SU-DHL-6 (cell line): ENCODE measurements at regions not wholly inside any gene's neighbourhood (a gene's known extent, or its start where the extent isn't known, plus 50 kb on each side); places are given as distances from the start of the nearest gene placed in this dataset.
"Not testable (repeated sequence)": the region's sequence is repeated elsewhere in the genome, so short reads cannot be mapped to it uniquely, and the experiment has no call there.

Source experiments
- H2AFZ ChIP-seq: fragments of 200-600 bp; sonication (generic); 2 replicates; pipeline ENCODE4 v1.6.1; 2014; ENCODE audit warnings: low read depth, mild to moderate bottlenecking, moderate library complexity, mixed read lengths, antibody characterized with exemption, low read length; ENCODE audit not compliant: severe bottlenecking
- H3F3A ChIP-seq: fragments of 200-600 bp; shearing (Covaris generic); 2 replicates; pipeline ENCODE4 v1.6.0; 2016; ENCODE audit warnings: antibody characterized with exemption, mild to moderate bottlenecking; ENCODE audit not compliant: insufficient read depth
- H3K27ac ChIP-seq: fragments of 200-600 bp; sonication (generic); 2 replicates; pipeline ENCODE4 v1.5.1; 2016; ENCODE audit warnings: low read depth, mild to moderate bottlenecking, low read length, moderate library complexity, mixed read lengths
- H3K27me3 ChIP-seq: fragments of 200-600 bp; sonication (generic), shearing (Covaris generic); 2 replicates; pipeline ENCODE4 v1.6.0; 2014; ENCODE audit warnings: mild to moderate bottlenecking, low read length
- H3K36me3 ChIP-seq: fragments of 200-600 bp; sonication (generic); 2 replicates; pipeline ENCODE4 v1.6.1; 2014; ENCODE audit warnings: mild to moderate bottlenecking, low read length, mixed read lengths
- H3K4me2 ChIP-seq: fragments of 300-600, 200-600 bp; shearing (Covaris generic), sonication (generic); 2 replicates; pipeline ENCODE4 v1.6.0; 2014; ENCODE audit warnings: low read length, low read depth, mild to moderate bottlenecking; ENCODE audit not compliant: poor library complexity, severe bottlenecking
- H3K4me3 ChIP-seq: fragments of 200-600 bp; sonication (generic); 2 replicates; pipeline ENCODE4 v1.5.1; 2014; ENCODE audit warnings: antibody characterized with exemption, low read length, mild to moderate bottlenecking, mixed read lengths; ENCODE audit not compliant: insufficient read depth, poor library complexity, severe bottlenecking
- H3K79me2 ChIP-seq: fragments of 200-600 bp; sonication (generic); 2 replicates; pipeline ENCODE4 v1.6.1; 2014; ENCODE audit warnings: mild to moderate bottlenecking, low read length, moderate library complexity; ENCODE audit not compliant: insufficient read depth
- H3K9ac ChIP-seq: fragments of 200-600 bp; sonication (generic); 2 replicates; pipeline ENCODE4 v1.7.0; 2014; ENCODE audit warnings: mild to moderate bottlenecking, low read length
- H3K9me2 ChIP-seq: fragments of 200-600 bp; sonication (generic); replicated peaks from 2 replicates; pipeline ENCODE4 v1.6.1; 2014; ENCODE audit warnings: low read length; ENCODE audit not compliant: insufficient read depth
- H3K9me3 ChIP-seq: fragments of 200-600 bp; sonication (generic); 2 replicates; pipeline ENCODE4 v1.6.1; 2014; ENCODE audit warnings: low read length, mixed read lengths; ENCODE audit not compliant: insufficient read depth
- H4K20me1 ChIP-seq: fragments of 200-600 bp; sonication (generic); 2 replicates; pipeline ENCODE4 v1.6.1; 2014; ENCODE audit warnings: low read depth, mild to moderate bottlenecking, antibody characterized with exemption, low read length, moderate library complexity, mixed read lengths
- CTCF ChIP-seq: fragments of 200-600 bp; sonication (generic); IDR thresholded peaks from one replicate; pipeline ENCODE4 v1.5.1; 2017; ENCODE audit warnings: antibody characterized with exemption, mild to moderate bottlenecking, low read length, moderate library complexity; ENCODE audit not compliant: insufficient read depth, poor library complexity, severe bottlenecking
- EZH2phosphoT487 ChIP-seq: fragments of 200-600 bp; sonication (generic), shearing (Covaris generic); conservative IDR thresholded peaks from 2 replicates; pipeline ENCODE4 v1.6.1; 2018; ENCODE audit warnings: mild to moderate bottlenecking, antibody characterized with exemption, low read length, moderate library complexity, mixed read lengths

- no peak overlapping the region for H3K4me3 ChIP-seq
- H3K36me3 ChIP-seq: no peaks in the 10 kb centered on the region
These were observed 283.5 kb upstream of the ZNF804A start for GRCh38 chr2:184314829-184315228.

GRCh38 chr2:184316921-184317320 is 281.4 kb upstream of the ZNF804A start:
- H3K9me2 ChIP-seq: no peaks in the 10 kb centered on the region
- no peaks in the 10 kb centered on the region for H3K9me3 ChIP-seq
- H3K36me3 ChIP-seq: no peaks in the 10 kb centered on the region
- H3K27me3 ChIP-seq: no peaks in the 10 kb centered on the region
- no peak overlapping the region for H3K27ac ChIP-seq
- H3K4me2 ChIP-seq: no peak overlapping the region
- H4K20me1 ChIP-seq: no peaks in the 10 kb centered on the region
- no peak overlapping the region for H2AFZ ChIP-seq
- H3K4me3 ChIP-seq: no peak overlapping the region
- H3K79me2 ChIP-seq: no peaks in the 10 kb centered on the region
- H3K9ac ChIP-seq: no peak overlapping the region
- no peak for TF ChIP-seq EZH2phosphoT487
- TF ChIP-seq CTCF: no peak
- no peaks in the 10 kb centered on the region for H3F3A ChIP-seq

More at GRCh38 chr2:184314829-184315228, 283.5 kb upstream of the ZNF804A start:
- Histone ChIP-seq H3K4me2 (no peak overlapping the region), H3K9ac (no peak overlapping the region), H2AFZ (no peak overlapping the region), H3K27ac (no peak overlapping the region), H3K9me3 (no peaks in the 10 kb centered on the region), H3K27me3 (no peaks in the 10 kb centered on the region), H3K79me2 (no peaks in the 10 kb centered on the region), H4K20me1 (no peaks in the 10 kb centered on the region), H3K9me2 (no peaks in the 10 kb centered on the region), H3F3A (no peaks in the 10 kb centered on the region)
- no peak for TF ChIP-seq EZH2phosphoT487
- no peak for TF ChIP-seq CTCF

- no peak overlapping the region for H3K27ac ChIP-seq
- H4K20me1 ChIP-seq: no peaks in the 10 kb centered on the region
- H3K9me3 ChIP-seq: no peaks in the 10 kb centered on the region
- no peaks in the 10 kb centered on the region for H3K36me3 ChIP-seq
- TF ChIP-seq EZH2phosphoT487 (no peak), CTCF (no peak)
- no peak overlapping the region for H3K9ac ChIP-seq
- no peaks in the 10 kb centered on the region for H3K79me2 ChIP-seq
- H3F3A ChIP-seq: no peaks in the 10 kb centered on the region
- H3K4me2 ChIP-seq: no peak overlapping the region
- no peaks in the 10 kb centered on the region; the same call in 1 of the 2 replicates for H3K9me2 ChIP-seq
- H3K4me3 ChIP-seq: no peak overlapping the region
- no peaks in the 10 kb centered on the region for H3K27me3 ChIP-seq
- no peak overlapping the region for H2AFZ ChIP-seq
These were observed 275.7 kb upstream of the ZNF804A start for GRCh38 chr2:184322615-184323014.

GRCh38 chr2:184326066-184326465 is 272.3 kb upstream of the ZNF804A start:
- no peaks in the 10 kb centered on the region for H3K27me3 ChIP-seq
- H3K27ac ChIP-seq: no peak overlapping the region
- H3K36me3 ChIP-seq: no peaks in the 10 kb centered on the region
- TF ChIP-seq CTCF: no peak
- no peak for TF ChIP-seq EZH2phosphoT487
- H3K4me2 ChIP-seq: no peak overlapping the region
- no peaks in the 10 kb centered on the region; the same call in 1 of the 2 replicates for H3K9me2 ChIP-seq
- H3F3A ChIP-seq: no peaks in the 10 kb centered on the region
- H3K9me3 ChIP-seq: no peaks in the 10 kb centered on the region
- H3K79me2 ChIP-seq: no peaks in the 10 kb centered on the region
- no peak overlapping the region for H3K9ac ChIP-seq
- no peaks in the 10 kb centered on the region for H4K20me1 ChIP-seq
- H2AFZ ChIP-seq: no peak overlapping the region
- no peak overlapping the region for H3K4me3 ChIP-seq

GRCh38 chr2:184327805-184328204 is 270.5 kb upstream of the ZNF804A start:
- not testable (repeated sequence) for H4K20me1 ChIP-seq, H3K9ac ChIP-seq, H3F3A ChIP-seq, H3K9me2 ChIP-seq, H3K9me3 ChIP-seq, H3K27me3 ChIP-seq, H3K4me2 ChIP-seq, H3K27ac ChIP-seq, H3K36me3 ChIP-seq, H3K79me2 ChIP-seq, H3K4me3 ChIP-seq, H2AFZ ChIP-seq
